ENCODE measurements at regions not wholly inside any gene's neighbourhood (a gene's known extent, or its start where the extent isn't known, plus 50 kb on each side); places are given as distances from the start of the nearest gene placed in this dataset.

DNA sequence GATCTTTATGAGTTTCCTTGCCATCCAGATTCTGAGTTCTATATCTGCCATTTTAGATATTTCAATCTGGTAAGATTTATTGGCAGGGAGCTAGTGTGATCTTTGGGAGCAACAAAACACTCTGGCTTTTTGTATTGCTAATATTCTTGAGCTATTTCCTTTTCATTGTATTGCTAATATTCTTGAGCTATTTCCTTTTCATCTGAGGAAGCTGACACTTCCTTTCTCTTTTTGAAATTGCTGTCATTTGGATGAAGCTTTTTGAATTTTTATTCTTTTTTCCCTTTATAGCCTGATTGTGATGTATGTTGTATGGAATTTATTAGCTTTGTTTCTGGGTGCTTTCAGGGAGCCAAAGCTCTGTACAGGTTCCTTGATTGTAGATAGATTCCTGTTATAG is 873.5 kb upstream of the ATXN8OS start (continued):
- TF ChIP-seq, protein P1, sequence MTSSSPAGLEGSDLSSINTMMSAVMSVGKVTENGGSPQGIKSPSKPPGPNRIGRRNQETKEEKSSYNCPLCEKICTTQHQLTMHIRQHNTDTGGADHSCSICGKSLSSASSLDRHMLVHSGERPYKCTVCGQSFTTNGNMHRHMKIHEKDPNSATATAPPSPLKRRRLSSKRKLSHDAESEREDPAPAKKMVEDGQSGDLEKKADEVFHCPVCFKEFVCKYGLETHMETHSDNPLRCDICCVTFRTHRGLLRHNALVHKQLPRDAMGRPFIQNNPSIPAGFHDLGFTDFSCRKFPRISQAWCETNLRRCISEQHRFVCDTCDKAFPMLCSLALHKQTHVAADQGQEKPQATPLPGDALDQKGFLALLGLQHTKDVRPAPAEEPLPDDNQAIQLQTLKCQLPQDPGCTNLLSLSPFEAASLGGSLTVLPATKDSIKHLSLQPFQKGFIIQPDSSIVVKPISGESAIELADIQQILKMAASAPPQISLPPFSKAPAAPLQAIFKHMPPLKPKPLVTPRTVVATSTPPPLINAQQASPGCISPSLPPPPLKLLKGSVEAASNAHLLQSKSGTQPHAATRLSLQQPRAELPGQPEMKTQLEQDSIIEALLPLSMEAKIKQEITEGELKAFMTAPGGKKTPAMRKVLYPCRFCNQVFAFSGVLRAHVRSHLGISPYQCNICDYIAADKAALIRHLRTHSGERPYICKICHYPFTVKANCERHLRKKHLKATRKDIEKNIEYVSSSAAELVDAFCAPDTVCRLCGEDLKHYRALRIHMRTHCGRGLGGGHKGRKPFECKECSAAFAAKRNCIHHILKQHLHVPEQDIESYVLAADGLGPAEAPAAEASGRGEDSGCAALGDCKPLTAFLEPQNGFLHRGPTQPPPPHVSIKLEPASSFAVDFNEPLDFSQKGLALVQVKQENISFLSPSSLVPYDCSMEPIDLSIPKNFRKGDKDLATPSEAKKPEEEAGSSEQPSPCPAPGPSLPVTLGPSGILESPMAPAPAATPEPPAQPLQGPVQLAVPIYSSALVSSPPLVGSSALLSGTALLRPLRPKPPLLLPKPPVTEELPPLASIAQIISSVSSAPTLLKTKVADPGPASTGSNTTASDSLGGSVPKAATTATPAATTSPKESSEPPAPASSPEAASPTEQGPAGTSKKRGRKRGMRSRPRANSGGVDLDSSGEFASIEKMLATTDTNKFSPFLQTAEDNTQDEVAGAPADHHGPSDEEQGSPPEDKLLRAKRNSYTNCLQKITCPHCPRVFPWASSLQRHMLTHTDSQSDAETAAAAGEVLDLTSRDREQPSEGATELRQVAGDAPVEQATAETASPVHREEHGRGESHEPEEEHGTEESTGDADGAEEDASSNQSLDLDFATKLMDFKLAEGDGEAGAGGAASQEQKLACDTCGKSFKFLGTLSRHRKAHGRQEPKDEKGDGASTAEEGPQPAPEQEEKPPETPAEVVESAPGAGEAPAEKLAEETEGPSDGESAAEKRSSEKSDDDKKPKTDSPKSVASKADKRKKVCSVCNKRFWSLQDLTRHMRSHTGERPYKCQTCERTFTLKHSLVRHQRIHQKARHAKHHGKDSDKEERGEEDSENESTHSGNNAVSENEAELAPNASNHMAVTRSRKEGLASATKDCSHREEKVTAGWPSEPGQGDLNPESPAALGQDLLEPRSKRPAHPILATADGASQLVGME (CRISPR knock-in tag; IDR thresholded peaks at IDR 0.05) = no peak
- TF ChIP-seq FOSL1 (tag; conservative IDR thresholded peaks at IDR 0.05) (no peak), ZKSCAN8 (CRISPR knock-in tag; IDR thresholded peaks at IDR 0.05) (no peak), CBFB (CRISPR knock-in tag; IDR thresholded peaks at IDR 0.05) (no peak), MEIS2 (IDR thresholded peaks at IDR 0.05; ENCODE audit: partially characterized antibody) (no peak)

DNA sequence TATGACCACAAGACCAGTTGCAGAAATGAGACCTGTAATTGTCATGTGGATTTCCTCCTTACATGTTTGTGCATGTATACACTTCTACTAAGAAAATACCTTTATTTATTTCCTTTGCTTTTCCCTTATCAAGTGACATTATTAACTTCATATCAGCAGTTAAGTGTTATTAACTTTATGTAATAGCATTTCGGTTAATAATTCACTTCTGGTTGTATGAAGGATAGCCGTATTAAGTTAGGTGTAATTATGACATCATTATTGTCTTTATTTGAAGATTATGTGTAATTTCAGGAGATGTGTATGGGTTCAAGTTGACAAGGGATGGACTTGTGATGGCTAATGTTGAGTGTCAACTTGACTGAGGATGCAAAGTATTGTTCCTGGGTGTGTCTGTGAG is 881.2 kb upstream of the ATXN8OS start:
- Histone ChIP-seq H3K9me3 (replicated peaks; ENCODE audit: control insufficient read depth, insufficient read depth, low read depth, low read length) (no peaks in the 10 kb centered on the region; the same call in 1 of the 2 replicates), H3K27ac (ENCODE audit: extremely low read depth, low read depth, low read length) (no peak overlapping the region), H3K4me1 (replicated peaks in 1 of 2; ENCODE audit: control insufficient read depth in 2 of 2, insufficient read depth in 2 of 2, low read length in 2 of 2) (no peaks in the 10 kb centered on the region), H3K4me3 (no peak overlapping the region), H3K9me1 (ENCODE audit: control insufficient read depth, insufficient read depth, low read length) (no peaks in the 10 kb centered on the region), H4K20me1 (replicated peaks; ENCODE audit: control insufficient read depth, insufficient read depth, low read length) (no peaks in the 10 kb centered on the region), H3K9ac (ENCODE audit: insufficient read depth in 1 of 2, low read depth in 2 of 2, low read length in 2 of 2) (no peak overlapping the region), H3K79me2 (ENCODE audit: control insufficient read depth, insufficient read depth, low read length) (peaks cover 79% of the 10 kb centered on the region), H3K4me2 (ENCODE audit: insufficient read depth, low read length) (no peak overlapping the region), H2AFZ (ENCODE audit: low read depth, low read length) (no peak overlapping the region), H3K36me3 (ENCODE audit: control insufficient read depth, insufficient read depth, low read length) (peaks cover 3% of the 10 kb centered on the region; the same call in 2 of the 3 replicates), H3K27me3 (ENCODE audit: control insufficient read depth in 2 of 2, insufficient read depth in 2 of 2, low read length in 2 of 2) (no peaks in the 10 kb centered on the region)
- in situ Hi-C loops (cut with MboI) (no loop called here), intact Hi-C loops (cut with micrococcal nuclease) (loop anchor here (10.0 kb wide), 1 partner anchor 98 kb away; no protein-coding TSS in a partner anchor)
- CTCF ChIA-PET (ENCODE audit: low intra/inter-chr PET ratio) = no interaction called here
- ATAC-seq = no peak
- POLR2A ChIA-PET = interaction anchor here (0.7 kb wide), 1 partner anchor 77 kb away, joined by 3 read pairs; no protein-coding TSS in a partner anchor
- WGBS (ENCODE audit: insufficient coverage, low coverage, missing lambda C conversion rate) = 56% methylated on average over 2 of the region's 2 CpGs
- DNase-seq (ENCODE audit: extremely low read depth in 1 of 4, low spot score in 3 of 4) = no peak
- FAIRE-seq = no peak
- no TSS peak for BruUV-seq (replicated peaks)
- TF ChIP-seq SRSF3 (IDR thresholded peaks at IDR 0.05; ENCODE audit: insufficient read depth, low read length) = no peak
- TF ChIP-seq, protein P2, sequence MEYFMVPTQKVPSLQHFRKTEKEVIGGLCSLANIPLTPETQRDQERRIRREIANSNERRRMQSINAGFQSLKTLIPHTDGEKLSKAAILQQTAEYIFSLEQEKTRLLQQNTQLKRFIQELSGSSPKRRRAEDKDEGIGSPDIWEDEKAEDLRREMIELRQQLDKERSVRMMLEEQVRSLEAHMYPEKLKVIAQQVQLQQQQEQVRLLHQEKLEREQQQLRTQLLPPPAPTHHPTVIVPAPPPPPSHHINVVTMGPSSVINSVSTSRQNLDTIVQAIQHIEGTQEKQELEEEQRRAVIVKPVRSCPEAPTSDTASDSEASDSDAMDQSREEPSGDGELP (CRISPR knock-in tag; IDR thresholded peaks at IDR 0.05; ENCODE audit: borderline replicate concordance) = no peak

Measured in K562 (cell line).